HL-60 (cell line): ENCODE measurements at regions not wholly inside any gene's neighbourhood (a gene's known extent, or its start where the extent isn't known, plus 50 kb on each side); places are given as distances from the start of the nearest gene placed in this dataset.

Source experiments
- DNase-seq, 2 experiments: peaks; one replicate each; pipeline ENCODE4 v3.0.0-alpha.2; 2010 to 2020; ENCODE audit warnings: low read depth in 1 of 2, low spot score in 1 of 2
- H3K27ac ChIP-seq: fragments of 250-450 bp; sonication (Bioruptor Pico); replicated peaks from 2 replicates; pipeline ENCODE4 v1.5.1; 2020; ENCODE audit warnings: mild to moderate bottlenecking, moderate library complexity
- H3K27me3 ChIP-seq: fragments of 250-450 bp; sonication (Bioruptor Pico); 2 replicates; pipeline ENCODE4 v1.5.1; 2021; ENCODE audit warnings: mild to moderate bottlenecking, moderate library complexity; ENCODE audit not compliant: insufficient read depth, poor library complexity, severe bottlenecking
- H3K4me3 ChIP-seq: replicated peaks from 2 replicates; pipeline ENCODE4 v1.5.1; 2011; ENCODE audit warnings: mild to moderate bottlenecking, control low read depth, low read length; ENCODE audit not compliant: insufficient read depth
- GABPA ChIP-seq: IDR thresholded peaks from 2 replicates; pipeline ENCODE4 v1.6.1; 2012; ENCODE audit warnings: low read depth
- POLR2AphosphoS5 ChIP-seq: IDR thresholded peaks from 2 replicates; pipeline ENCODE4 v1.6.1; 2012; ENCODE audit warnings: low read depth
- SPI1 ChIP-seq: IDR thresholded peaks from 2 replicates; pipeline ENCODE4 v1.6.1; 2012; ENCODE audit warnings: low read depth, mild to moderate bottlenecking, borderline replicate concordance
- TF ChIP-seq, protein P1 (sequence below): IDR thresholded peaks from one replicate; pipeline ENCODE4 v1.5.1; 2011; ENCODE audit warnings: low read length, control low read depth, inconsistent platforms; ENCODE audit not compliant: insufficient read depth
- TF ChIP-seq, protein P2 (sequence below): IDR thresholded peaks from 2 replicates; pipeline ENCODE4 v1.6.1; 2012; ENCODE audit warnings: low read depth; ENCODE audit not compliant: insufficient replicate concordance

DNA sequence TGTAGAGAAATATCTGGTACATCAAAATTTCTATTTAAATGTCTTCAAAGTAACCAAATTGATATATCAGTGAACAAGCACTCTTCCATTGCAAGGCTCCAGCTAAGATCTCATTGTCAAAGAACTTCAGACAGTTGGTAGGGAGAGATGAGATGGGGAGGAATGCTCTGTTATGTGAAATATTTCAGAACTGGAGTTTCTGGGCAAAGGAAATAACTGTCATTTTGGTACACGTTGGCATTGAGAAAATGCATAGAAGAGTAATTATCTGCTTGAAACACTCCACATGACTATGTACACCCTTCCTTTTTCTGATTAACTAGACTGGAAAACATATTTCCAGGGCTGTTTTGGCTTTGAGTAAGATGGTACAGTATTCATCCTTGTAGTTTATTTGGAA is 297.5 kb upstream of the RASGRP1 start:
- TF ChIP-seq GABPA: no peak
- TF ChIP-seq, protein P1, sequence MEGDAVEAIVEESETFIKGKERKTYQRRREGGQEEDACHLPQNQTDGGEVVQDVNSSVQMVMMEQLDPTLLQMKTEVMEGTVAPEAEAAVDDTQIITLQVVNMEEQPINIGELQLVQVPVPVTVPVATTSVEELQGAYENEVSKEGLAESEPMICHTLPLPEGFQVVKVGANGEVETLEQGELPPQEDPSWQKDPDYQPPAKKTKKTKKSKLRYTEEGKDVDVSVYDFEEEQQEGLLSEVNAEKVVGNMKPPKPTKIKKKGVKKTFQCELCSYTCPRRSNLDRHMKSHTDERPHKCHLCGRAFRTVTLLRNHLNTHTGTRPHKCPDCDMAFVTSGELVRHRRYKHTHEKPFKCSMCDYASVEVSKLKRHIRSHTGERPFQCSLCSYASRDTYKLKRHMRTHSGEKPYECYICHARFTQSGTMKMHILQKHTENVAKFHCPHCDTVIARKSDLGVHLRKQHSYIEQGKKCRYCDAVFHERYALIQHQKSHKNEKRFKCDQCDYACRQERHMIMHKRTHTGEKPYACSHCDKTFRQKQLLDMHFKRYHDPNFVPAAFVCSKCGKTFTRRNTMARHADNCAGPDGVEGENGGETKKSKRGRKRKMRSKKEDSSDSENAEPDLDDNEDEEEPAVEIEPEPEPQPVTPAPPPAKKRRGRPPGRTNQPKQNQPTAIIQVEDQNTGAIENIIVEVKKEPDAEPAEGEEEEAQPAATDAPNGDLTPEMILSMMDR: no peak
- TF ChIP-seq SPI1: no peak
- TF ChIP-seq, protein P2, sequence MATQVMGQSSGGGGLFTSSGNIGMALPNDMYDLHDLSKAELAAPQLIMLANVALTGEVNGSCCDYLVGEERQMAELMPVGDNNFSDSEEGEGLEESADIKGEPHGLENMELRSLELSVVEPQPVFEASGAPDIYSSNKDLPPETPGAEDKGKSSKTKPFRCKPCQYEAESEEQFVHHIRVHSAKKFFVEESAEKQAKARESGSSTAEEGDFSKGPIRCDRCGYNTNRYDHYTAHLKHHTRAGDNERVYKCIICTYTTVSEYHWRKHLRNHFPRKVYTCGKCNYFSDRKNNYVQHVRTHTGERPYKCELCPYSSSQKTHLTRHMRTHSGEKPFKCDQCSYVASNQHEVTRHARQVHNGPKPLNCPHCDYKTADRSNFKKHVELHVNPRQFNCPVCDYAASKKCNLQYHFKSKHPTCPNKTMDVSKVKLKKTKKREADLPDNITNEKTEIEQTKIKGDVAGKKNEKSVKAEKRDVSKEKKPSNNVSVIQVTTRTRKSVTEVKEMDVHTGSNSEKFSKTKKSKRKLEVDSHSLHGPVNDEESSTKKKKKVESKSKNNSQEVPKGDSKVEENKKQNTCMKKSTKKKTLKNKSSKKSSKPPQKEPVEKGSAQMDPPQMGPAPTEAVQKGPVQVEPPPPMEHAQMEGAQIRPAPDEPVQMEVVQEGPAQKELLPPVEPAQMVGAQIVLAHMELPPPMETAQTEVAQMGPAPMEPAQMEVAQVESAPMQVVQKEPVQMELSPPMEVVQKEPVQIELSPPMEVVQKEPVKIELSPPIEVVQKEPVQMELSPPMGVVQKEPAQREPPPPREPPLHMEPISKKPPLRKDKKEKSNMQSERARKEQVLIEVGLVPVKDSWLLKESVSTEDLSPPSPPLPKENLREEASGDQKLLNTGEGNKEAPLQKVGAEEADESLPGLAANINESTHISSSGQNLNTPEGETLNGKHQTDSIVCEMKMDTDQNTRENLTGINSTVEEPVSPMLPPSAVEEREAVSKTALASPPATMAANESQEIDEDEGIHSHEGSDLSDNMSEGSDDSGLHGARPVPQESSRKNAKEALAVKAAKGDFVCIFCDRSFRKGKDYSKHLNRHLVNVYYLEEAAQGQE: no peak
- no peak for TF ChIP-seq POLR2AphosphoS5
- H3K27ac ChIP-seq: no peak overlapping the region
- no peak overlapping the region for H3K4me3 ChIP-seq
- peaks cover 5% of the 10 kb centered on the region for H3K27me3 ChIP-seq
- DNase-seq: no peak

DNA sequence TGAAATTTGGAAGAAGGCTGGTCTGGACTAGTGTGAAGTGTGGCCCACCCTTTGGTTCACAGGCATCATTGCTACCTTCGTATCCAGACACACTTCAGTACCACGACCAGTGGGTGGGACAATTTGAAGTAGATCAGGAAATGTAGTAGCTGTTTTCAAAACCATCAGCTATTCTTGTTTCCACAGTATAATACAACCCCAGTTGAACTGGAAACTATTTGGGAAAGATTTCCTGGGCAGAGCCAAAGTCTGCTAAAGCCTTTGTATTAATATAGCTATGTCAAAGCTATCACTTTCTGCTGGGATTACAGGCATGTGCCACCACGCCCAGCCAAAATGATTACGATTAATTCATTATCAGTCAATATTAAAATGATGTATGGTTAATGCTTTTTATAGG is 298.8 kb upstream of the RASGRP1 start:
- H3K27ac ChIP-seq: no peak overlapping the region
- no peak for TF ChIP-seq SPI1
- no peak for TF ChIP-seq POLR2AphosphoS5
- TF ChIP-seq, protein P1: no peak
- no peak for TF ChIP-seq GABPA
- TF ChIP-seq, protein P2: no peak

DNA sequence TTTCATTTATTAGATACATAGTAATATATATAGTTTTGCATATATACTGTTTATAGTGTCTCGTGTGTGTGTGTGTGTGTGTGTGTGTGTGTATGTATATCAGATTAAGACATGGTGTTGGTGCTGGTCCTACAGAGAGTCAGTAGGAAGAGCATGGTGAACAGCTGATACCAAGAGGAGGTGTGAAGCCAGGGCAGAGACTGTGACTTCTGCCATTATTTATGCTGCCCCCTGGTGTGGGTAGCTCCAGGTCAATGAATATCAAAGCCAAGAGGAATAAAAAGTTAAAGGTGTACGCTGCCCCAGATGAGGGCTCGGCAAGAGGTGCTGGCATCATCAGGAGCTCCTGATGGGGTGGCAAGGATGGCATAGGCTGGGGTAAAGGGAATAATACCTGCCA is 299.5 kb upstream of the RASGRP1 start:
- no peak overlapping the region for H3K4me3 ChIP-seq
- TF ChIP-seq, protein P1: no peak
- TF ChIP-seq, protein P2: no peak
- no peak for TF ChIP-seq SPI1
- TF ChIP-seq POLR2AphosphoS5: no peak
- no peak overlapping the region for H3K27ac ChIP-seq

More for the DNA sequence above, 298.8 kb upstream of the RASGRP1 start:
- no peak for DNase-seq
- Histone ChIP-seq H3K4me3 (no peak overlapping the region), H3K27me3 (peaks cover 5% of the 10 kb centered on the region)

More for the DNA sequence above, 299.5 kb upstream of the RASGRP1 start:
- DNase-seq: no peak
- H3K27me3 ChIP-seq: peaks cover 5% of the 10 kb centered on the region
